ENCODE measurements at regions not wholly inside any gene's neighbourhood (a gene's known extent, or its start where the extent isn't known, plus 50 kb on each side); places are given as distances from the start of the nearest gene placed in this dataset.

GRCh38 chr1:76746206-76746605 is 121.1 kb upstream of the ST6GALNAC5 start:
- H3K36me3 Mint-ChIP-seq (ENCODE audit: insufficient read depth in 1 of 3, low read depth in 3 of 3) = peaks cover 0 to 8% (median 2%) of the 10 kb centered on the region in 3 experiments; a peak in 3 of 7 replicates
- Histone ChIP-seq H3K23ac (ENCODE audit: insufficient read length, low read depth, low read length) (no peak overlapping the region), H2BK12ac (ENCODE audit: insufficient read length, low read depth, low read length) (no peak overlapping the region), H4K8ac (replicated peaks; ENCODE audit: insufficient read length, low read depth, low read length) (no peak overlapping the region), H3K9me3 (ENCODE audit: control insufficient read depth, low read depth, low read length) (no peaks in the 10 kb centered on the region), H2AFZ (ENCODE audit: low read length) (no peak overlapping the region), H3K27me3 (ENCODE audit: insufficient read depth, low read length) (no peaks in the 10 kb centered on the region), H3K27ac (ENCODE audit: insufficient read length, low read depth, low read length) (no peak overlapping the region), H4K5ac (ENCODE audit: insufficient read length, low read depth, low read length) (no peak overlapping the region), H3K56ac (ENCODE audit: insufficient read length, low read depth, low read length) (no peak overlapping the region), H2BK15ac (ENCODE audit: low read depth, low read length) (no peak overlapping the region), H3T11ph (ENCODE audit: low read length) (no peak overlapping the region), H3K79me1 (ENCODE audit: insufficient read depth, low read depth, low read length, poor library complexity, severe bottlenecking) (no peaks in the 10 kb centered on the region), H2AK5ac (ENCODE audit: insufficient read length, low read length) (no peak overlapping the region), H2BK5ac (ENCODE audit: insufficient read length, low read length) (no peak overlapping the region), H3K18ac (ENCODE audit: insufficient read length, low read depth, low read length) (no peak overlapping the region), H2BK20ac (ENCODE audit: low read depth, low read length, poor library complexity, severe bottlenecking) (no peak overlapping the region), H3K4ac (ENCODE audit: low read depth, low read length) (no peak overlapping the region), H3K4me2 (ENCODE audit: insufficient read depth, insufficient read length, low read length) (no peak overlapping the region), H3K9ac (ENCODE audit: extremely low read depth, insufficient read length, low read length) (no peak overlapping the region), H4K91ac (ENCODE audit: insufficient read length, low read depth, low read length) (no peak overlapping the region), H3K23me2 (ENCODE audit: insufficient read length, low read depth, low read length, poor library complexity, severe bottlenecking) (no peaks in the 10 kb centered on the region), H3K4me1 (ENCODE audit: insufficient read depth, low read length) (no peaks in the 10 kb centered on the region), H3K79me2 (ENCODE audit: insufficient read depth, low read length) (no peaks in the 10 kb centered on the region), H2BK120ac (ENCODE audit: low read depth, low read length, poor library complexity, severe bottlenecking) (no peak overlapping the region), H3K14ac (ENCODE audit: insufficient read depth, low read length) (no peak overlapping the region), H4K20me1 (ENCODE audit: control insufficient read depth, insufficient read depth, insufficient read length) (no peaks in the 10 kb centered on the region)
- WGBS (ENCODE audit: extremely low coverage, insufficient read length, low lambda C conversion rate) = no CpG with 5 or more reads among the region's 2 CpGs
- no peak for TF ChIP-seq CTCF (conservative IDR thresholded peaks at IDR 0.05)
- peaks cover 7% of the 10 kb centered on the region in 2 experiments; a peak in 3 of 5 replicates for H3K9me3 Mint-ChIP-seq
- H3K4me1 Mint-ChIP-seq = no peaks in the 10 kb centered on the region
- H3K27ac Mint-ChIP-seq = no peak overlapping the region
- DNase-seq = no peak
- H3K4me3 Mint-ChIP-seq = no peak overlapping the region
- no peaks in the 10 kb centered on the region; the same call in 1 of the 2 replicates for H3K27me3 Mint-ChIP-seq (ENCODE audit: low read depth)
